ENCODE measurements at regions not wholly inside any gene's neighbourhood (a gene's known extent, or its start where the extent isn't known, plus 50 kb on each side); places are given as distances from the start of the nearest gene placed in this dataset.

DNA sequence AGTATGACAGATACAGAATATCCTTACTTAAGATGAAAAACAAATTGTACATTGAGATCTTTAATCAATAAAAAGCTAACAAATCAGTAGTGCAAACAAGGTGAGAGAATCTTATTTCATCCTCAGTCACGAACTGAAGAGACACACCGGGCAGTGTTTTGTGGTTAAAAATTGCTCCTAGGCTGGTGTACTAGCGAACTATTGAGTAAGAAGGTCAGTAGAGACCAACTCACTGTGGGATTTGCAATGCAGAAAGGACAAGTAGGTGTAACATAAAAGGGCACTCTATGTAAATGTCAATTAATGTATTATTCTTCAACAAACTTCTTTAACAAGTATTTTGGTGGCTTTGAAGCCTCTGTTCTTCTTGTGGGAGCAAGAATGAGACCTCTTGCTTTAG, 260.2 kb upstream of the PPARGC1A start:
- TF ChIP-seq, protein P1, sequence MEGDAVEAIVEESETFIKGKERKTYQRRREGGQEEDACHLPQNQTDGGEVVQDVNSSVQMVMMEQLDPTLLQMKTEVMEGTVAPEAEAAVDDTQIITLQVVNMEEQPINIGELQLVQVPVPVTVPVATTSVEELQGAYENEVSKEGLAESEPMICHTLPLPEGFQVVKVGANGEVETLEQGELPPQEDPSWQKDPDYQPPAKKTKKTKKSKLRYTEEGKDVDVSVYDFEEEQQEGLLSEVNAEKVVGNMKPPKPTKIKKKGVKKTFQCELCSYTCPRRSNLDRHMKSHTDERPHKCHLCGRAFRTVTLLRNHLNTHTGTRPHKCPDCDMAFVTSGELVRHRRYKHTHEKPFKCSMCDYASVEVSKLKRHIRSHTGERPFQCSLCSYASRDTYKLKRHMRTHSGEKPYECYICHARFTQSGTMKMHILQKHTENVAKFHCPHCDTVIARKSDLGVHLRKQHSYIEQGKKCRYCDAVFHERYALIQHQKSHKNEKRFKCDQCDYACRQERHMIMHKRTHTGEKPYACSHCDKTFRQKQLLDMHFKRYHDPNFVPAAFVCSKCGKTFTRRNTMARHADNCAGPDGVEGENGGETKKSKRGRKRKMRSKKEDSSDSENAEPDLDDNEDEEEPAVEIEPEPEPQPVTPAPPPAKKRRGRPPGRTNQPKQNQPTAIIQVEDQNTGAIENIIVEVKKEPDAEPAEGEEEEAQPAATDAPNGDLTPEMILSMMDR (IDR thresholded peaks at IDR 0.05), result no peak
- TF ChIP-seq POLR2A (IDR thresholded peaks at IDR 0.05), result no peak
- no peak for TF ChIP-seq EP300 (IDR thresholded peaks at IDR 0.05)

Data from ovary (tissue), 3 donors.